ENCODE measurements at regions not wholly inside any gene's neighbourhood (a gene's known extent, or its start where the extent isn't known, plus 50 kb on each side); places are given as distances from the start of the nearest gene placed in this dataset.
"Not testable (repeated sequence)": the region's sequence is repeated elsewhere in the genome, so short reads cannot be mapped to it uniquely, and the experiment has no call there.

- ATAC-seq = not testable (repeated sequence)
These were observed 322.7 kb upstream of the TNRC6C start for GRCh38 chr17:77635785-77636184.

- ATAC-seq = no peak
These were observed 321.4 kb upstream of the TNRC6C start for GRCh38 chr17:77636835-77637817.

GRCh38 chr17:77637818-77638575 lies 320.5 kb upstream of the TNRC6C start:
- no peak for ATAC-seq

- no peak for ATAC-seq
These were observed 318.3 kb upstream of the TNRC6C start for GRCh38 chr17:77640252-77640651.

- no peak for ATAC-seq
These were observed 317.4 kb upstream of the TNRC6C start for GRCh38 chr17:77640916-77641605.

- no peak for ATAC-seq
These were observed 316.8 kb upstream of the TNRC6C start for GRCh38 chr17:77641718-77642117.

GRCh38 chr17:77644181-77645071 lies 314.1 kb upstream of the TNRC6C start:
- no peak for ATAC-seq

- ATAC-seq = peak; percentile 90 to 94
These were observed 313.1 kb upstream of the TNRC6C start for GRCh38 chr17:77645072-77646045.

- no peak for ATAC-seq
These were observed 312.5 kb upstream of the TNRC6C start for GRCh38 chr17:77646046-77646430.

GRCh38 chr17:77647531-77647930 lies 311.0 kb upstream of the TNRC6C start:
- ATAC-seq = no peak

- ATAC-seq = no peak
These were observed 308.7 kb upstream of the TNRC6C start for GRCh38 chr17:77649717-77650211.

GRCh38 chr17:77651988-77652387 lies 306.5 kb upstream of the TNRC6C start:
- no peak for ATAC-seq

GRCh38 chr17:77654296-77654695 lies 304.2 kb upstream of the TNRC6C start:
- no peak for ATAC-seq

GRCh38 chr17:77654850-77655249 lies 303.7 kb upstream of the TNRC6C start:
- no peak for ATAC-seq

GRCh38 chr17:77656054-77656453 lies 302.4 kb upstream of the TNRC6C start:
- no peak for ATAC-seq

- ATAC-seq = no peak
These were observed 300.7 kb upstream of the TNRC6C start for GRCh38 chr17:77657839-77658238.

GRCh38 chr17:77660524-77660923 lies 298.0 kb upstream of the TNRC6C start:
- ATAC-seq = no peak

GRCh38 chr17:77662833-77663232 lies 295.7 kb upstream of the TNRC6C start:
- no peak for ATAC-seq

- ATAC-seq = no peak
These were observed 294.3 kb upstream of the TNRC6C start for GRCh38 chr17:77664097-77664729.

GRCh38 chr17:77665833-77666232 lies 292.7 kb upstream of the TNRC6C start:
- ATAC-seq = no peak

Measured in activated CD4-positive, CD25-positive, alpha-beta regulatory T cell treated with anti-CD3 and anti-CD28 coated beads, Interleukin-2, amount 50 U/mL, for 24 hours (primary cell).